ENCODE measurements at regions not wholly inside any gene's neighbourhood (a gene's known extent, or its start where the extent isn't known, plus 50 kb on each side); places are given as distances from the start of the nearest gene placed in this dataset.
"Not testable (repeated sequence)": the region's sequence is repeated elsewhere in the genome, so short reads cannot be mapped to it uniquely, and the experiment has no call there.

DNA sequence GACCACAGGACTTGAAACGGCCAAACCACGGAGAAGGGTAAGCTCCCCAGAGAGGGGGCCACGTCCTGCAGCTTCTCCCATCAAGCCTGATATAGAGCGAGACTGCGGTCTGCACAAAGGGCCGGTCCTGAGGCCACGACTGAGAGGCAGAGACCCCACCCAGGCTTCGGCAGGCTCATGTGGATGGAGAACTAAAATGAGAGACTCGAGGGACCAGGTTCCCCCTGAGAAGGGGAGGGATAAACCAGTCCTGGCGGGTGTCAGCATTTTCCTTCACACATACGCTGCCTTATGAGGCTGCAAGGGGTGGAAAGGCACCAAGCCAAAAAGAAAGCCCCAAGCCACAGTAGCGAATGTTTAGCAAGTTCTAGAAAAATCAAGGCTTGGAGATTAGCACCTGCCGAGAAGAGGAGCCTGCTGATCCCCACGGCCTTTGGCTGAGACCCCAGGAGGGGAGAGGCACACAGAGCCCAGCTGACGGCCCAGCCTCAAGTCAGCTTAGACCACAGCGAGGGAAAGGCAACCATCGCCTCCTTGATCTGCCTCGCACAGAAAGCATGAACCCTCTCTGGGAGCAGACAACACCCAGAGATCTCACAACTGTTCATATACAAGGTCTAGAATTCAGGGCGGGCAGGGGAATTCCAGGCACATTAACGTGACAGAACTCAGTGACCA is 92.6 kb upstream of the RNF32 start:
- DNase-seq (ENCODE audit: low read depth) = no peak

DNA sequence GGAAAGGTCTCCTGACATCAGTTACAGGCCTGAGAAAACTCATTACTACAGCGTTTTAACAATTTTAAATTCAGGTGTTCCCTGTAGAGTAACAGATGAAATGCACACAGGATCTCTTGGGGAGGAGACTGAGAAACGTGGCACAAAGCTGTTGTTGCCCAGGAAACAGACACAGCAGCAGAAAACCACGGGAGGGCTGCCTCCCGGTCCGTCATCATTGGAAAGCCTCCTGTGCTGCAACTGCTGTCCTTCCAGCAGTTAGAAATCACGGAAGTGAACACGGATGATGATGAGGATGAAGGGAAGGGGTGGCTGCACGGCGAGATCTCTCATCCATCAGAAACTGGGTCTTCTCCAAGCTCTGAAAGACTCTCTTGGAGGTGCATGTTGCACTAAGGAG is 94.6 kb upstream of the RNF32 start:
- DNase-seq (ENCODE audit: low read depth) = no peak

DNA sequence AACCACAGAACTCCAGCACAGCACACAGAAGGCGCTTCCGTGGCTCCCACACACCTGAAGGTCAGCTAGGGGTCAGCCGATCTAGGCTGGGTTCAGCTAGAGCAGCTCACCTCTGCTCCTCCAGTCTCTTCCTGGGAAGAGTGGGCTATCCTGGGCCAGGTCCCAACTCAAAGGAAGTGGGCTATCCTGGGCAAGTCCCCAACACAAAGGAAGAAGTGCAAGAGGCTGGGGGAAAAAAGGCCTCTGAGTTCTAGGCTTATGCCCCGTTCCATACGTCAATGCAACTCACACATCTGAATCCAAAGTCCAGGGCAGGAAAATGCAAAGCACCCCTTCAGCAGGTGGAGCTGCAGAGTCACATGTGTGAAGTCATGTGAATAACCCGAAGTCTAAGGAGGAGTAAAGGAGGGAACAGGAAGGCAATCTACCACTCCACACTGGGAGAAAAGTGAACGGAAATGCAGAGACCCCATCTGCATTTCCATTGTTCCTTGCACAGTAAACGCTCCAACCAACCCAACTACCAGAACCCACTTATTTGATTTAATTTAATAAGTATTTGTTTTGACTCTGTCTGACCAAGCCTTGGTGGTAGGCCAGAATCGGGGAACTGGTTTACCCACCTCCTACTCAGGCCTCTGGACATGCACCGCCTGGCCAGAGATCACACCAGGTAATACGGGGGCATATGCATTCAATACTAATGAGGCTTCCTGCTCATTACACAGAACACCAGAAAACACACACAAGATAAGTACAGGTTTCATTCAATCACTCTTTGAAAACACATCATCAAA is 95.5 kb upstream of the RNF32 start:
- DNase-seq (ENCODE audit: low read depth) = no peak

DNA sequence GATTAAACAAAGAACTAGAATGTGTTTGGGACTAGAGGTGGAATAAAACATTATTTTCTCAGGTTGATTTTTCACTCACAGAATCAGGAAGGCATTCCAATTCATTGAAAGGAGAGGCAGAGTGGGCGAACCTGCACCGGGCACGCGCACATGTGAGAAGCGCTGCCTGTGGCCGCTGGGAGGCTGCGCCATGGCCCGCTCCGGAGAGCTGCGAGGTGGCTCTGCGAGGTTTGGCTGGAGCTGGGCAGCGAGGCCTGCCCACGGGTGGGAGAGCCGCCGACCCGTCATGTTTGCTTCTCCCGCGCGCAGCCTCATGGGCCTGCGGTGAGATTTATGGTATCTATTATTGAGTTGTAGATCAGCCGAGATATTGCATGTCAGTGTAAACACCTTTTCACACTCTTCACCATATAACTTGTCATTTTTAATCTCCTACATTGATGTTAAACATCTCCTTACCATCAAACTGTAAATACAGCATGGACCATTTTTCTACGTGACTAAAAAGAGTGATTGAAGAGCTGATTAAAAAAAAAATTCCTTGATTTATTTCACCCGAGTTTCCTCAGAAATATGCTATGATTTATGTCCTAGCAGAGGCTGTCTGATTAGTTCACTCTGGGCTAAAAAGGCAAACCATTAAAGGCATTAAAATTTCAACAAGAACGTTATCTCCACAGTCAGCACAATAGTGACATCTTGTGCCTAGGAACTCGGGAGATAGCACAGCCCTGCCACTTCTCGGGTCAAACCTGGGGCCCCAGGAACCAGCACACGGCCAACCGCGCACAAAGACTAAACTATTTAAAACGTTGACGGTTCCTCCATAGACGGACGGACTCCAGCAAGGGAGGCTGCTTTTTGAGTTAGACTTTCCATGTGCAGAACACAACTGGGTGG is 96.6 kb upstream of the RNF32 start:
- DNase-seq (ENCODE audit: low read depth) = no peak

DNA sequence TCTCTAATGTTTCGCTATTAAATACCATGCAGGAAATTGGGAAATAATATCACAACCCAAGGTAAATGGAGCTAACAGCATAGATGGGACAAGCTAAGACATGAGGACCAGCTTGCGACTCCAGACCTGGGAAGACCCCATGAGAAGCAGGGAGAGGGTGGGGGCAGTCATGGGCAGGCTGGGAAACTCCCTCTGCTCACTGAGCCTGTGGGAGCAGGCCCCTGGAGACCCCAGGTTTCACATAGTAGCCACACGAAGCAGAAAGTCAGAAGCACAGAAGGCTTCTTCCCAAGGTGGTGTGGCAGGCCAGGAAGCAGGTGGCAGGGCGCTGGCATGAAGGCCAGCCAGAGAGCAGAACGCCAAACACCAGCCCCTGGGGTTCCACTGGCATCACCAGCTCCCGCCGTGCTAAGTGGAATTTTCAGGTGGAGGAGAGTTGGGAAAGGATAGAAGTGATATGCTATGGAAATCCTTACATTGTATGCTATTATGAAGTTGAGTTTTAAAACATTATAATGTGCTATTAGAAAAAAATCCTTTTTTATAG is 99.9 kb upstream of the RNF32 start:
- no peak for DNase-seq (ENCODE audit: low read depth)

DNA sequence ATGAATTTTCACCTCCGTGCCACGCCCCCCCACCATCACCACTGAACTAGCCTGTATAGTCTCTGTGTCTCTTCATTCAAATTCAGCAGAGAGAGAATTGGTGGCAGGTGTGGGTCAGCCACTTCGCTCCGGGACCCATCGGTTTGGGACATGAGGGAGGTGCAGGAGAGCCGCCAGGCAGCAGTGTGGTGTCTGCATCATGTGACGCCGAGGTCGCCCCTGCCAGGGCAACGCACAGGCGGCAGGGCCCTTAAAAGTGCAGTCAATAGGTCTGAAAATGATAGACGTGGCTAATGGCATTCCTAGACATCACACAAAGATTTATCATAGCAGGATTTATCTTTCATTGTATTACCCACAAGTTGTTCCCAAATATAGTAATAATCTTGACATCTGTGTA is 100.6 kb upstream of the RNF32 start:
- no peak for DNase-seq (ENCODE audit: low read depth)

DNA sequence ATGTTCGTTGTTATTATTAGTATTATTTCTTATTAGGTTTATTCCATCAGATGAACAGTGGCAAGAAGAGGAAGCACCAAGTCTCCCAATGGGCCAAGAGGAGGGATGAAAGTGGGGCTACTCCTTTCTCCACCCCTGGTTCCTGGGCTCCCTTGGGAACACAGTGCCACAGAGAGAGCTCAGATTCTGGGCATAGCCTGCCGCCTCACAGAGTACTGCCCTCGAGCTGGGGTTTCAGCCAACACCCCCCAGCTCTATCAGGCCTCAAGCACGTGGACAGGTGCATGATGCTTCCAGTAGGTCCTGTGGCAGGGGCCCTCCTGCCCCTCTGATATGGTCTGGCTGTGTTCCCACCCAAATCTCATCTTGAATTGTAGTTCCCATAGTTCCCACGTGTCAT is 103.6 kb upstream of the RNF32 start:
- no peak for DNase-seq (ENCODE audit: low read depth)

DNA sequence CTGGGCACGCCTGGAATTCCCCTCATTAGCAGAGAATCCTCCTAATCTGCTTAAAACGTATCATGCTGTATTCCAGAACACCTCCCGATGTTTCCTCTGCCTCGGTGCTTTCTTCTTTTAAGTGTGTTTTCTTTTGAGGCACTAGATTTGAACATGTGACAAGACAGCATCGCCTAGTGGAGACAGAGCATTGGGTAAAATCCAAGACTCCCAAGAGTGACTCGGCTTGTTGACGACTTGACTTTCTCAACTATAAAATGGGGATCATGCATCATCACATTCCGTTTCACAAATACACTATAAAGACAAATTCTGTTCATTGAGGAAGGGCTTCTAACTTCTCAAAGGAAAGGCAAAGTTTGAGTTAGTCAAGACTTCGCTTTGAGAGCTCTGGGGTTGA is 105.6 kb upstream of the RNF32 start:
- no peak for DNase-seq (ENCODE audit: low read depth)

DNA sequence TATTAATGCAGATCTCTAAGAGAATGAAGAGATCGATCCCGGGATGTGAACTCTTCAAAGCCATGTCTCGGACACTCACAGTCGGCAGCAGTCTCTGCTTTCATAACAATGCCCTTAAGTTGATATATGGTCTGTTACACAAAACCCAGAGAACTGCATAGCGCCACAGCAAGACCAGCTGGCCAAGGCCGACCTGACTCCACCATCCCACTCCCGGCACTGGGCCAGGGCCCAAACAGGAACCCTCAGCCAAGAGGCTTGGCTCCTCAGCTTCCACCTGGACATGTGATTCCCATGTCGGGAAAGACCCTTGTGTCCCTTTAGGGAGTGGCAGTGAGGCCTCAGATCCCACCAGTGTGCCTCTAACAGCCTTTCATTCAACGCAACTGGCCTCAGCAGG is 106.6 kb upstream of the RNF32 start:
- no peak for DNase-seq (ENCODE audit: low read depth)

DNA sequence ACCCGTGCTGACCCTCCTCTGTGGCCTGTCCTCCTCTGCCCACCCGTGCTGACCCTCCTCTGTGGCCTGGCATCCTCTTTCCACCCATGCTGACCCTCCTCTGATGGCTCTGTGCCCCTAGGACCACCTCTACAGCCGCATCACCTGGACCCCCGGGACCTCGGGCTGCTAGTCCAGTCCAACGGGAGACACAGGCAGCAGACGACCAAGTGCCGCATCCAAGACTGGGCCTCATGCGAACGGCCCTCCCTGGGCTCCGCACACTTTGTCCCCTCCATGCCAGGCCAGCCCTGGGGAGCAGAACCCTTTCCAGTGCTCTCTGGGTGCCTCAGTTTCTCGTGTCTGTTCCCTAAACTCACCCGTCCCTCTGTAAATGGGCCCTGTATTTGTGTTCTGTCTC is 107.2 kb upstream of the RNF32 start:
- no peak for DNase-seq (ENCODE audit: low read depth)

DNA sequence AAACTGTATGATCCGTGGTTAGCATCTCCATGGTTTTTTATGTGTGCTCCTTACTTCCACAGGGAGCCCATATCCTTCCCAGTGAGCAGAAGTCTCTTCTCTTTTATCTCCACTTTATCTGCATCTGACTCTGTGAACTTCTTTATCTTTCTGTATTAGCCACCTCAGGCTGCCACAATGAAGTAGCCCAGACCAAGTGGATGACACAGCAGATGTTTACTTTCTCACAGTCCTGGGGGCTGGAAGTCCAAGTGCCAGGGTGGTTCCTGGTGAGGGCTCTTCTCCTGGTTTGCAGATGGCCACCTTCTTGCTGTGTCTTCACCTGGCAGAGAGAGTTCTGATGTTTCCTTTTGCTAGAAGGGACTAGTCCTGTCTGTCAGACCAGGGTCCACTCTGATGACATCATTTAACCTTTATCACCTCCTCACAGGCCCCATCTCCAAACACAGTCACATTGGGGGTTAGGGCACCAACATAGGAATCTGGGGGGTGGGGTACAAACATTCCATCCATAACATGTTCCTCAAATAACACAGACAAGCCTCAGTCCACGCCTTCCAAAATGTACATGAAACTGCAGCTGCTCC is 108.5 kb upstream of the RNF32 start:
- DNase-seq (ENCODE audit: low read depth) = no peak

DNA sequence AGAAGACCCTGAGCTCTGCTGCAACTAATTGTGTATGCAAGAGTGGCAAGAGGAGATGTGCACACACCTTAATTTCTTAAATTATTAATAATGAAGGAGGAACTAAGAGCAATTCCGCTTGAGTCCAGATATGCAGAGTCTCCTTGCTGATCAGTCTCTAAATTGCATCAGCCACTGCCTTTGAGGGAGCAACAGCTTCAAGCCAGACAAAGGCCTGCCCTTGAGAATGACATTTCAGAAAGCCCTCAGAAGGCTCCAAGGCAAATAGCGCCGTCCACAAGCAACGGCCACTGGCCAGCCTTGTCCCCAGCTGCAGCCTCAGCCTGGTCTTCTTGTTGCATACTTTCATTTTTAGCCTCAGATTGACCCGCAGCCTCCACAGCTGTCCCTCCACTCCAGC is 110.6 kb upstream of the RNF32 start:
- DNase-seq (ENCODE audit: low read depth) = no peak

DNA sequence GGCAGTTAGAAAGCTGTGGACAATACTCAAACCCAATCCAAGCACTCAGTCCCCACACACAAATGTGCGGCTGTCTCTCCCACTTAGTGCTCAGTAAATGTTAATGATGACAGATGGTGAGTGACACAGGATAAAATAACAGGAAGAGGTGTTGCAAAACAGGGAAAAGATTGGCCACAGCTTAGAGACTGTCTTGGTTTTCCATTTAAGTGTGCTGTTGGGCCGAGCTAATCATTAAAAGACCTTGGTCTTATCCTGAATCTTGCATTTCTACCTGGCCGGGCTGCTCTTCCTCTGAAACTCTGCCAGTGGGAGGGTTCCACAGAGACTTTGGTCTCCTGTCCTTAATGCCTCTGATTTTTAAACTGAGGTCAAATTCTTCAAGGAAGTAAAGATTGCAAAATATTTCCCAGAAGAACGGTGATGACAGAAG is 113.1 kb upstream of the RNF32 start:
- no peak for DNase-seq (ENCODE audit: low read depth)

DNA sequence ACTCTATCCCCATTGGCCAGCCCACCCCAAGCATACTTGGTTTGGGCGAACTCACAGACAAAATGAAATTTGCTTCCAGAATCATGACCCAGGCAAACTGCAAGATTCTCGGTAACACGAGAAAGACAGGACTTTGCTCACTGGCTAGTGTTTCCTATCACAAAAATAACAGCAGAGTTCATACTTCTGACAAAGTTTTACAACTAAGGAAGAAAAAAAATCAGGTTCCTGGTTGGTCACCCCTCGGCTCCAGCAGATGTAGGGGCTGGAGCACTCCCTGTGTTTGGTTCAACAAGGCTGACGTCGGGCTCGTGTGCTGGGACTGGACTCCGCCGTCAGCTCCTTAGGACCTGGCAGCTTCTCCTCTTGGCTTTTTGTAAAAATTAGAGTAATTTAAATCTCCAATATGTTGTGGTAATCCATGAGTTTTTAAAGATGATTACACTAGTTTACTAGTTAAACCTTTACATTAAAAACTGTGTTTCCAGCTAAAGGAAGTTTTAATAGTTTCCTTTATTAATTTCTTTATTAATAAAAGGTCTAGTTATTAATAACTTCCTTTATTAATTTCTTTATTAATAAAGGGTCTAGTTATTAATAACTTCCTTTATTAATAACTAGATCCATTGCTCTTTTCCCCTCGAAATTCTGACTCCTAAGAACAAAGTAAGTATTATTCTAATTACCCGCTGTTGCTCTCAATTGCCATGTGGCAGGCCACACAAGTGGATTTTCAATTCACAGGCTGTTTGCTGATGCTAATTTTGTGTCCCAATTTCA is 115.6 kb upstream of the RNF32 start:
- no peak for DNase-seq (ENCODE audit: low read depth)

DNA sequence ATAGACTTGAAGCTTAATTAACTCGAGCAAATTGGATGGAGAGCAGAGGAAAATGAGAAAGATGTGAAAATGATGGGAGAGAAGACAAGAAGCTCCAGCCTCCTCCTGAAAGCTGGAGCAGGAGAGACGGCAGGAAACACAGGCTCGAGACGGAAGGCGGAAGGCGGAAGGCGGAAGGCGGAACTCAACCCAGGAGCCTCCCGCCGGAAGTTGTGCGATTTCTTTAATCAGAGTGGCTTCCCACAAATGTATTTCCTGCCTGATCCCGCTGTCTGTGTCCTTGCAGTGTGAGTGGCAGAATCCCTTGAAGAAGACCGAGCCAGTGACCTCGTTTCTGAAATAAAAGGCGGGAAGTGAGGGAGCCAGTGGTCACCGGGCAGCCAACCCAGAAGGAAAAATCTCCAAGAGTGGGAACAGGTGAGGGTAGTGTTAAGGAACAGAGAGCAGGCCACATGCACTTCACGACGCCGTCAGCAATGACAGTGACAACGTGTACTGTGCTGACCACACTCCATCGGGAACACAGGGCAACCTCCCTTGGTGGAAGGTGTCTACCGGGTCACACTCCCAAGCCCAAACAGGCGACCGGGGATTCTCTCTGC is 117.0 kb upstream of the RNF32 start:
- no peak for DNase-seq (ENCODE audit: low read depth)

DNA sequence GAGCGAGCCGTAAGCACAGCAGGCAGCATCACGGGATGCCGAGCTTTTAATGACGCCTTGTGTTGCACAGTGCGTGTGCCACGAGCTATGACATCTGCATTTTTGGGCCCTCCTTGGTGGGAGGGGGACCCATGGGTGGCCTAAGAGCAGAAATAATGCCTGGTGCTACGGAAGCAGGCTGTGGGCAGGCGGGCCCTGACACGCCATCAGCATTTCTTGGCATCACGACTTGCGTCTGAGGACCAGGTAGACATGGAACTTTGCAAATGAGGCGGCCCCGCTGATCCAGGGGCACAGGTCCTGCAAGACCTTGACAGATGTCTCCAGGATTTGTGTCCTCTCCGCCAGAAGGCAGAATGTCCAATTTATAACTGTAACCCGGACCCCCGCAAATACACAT is 117.8 kb upstream of the RNF32 start:
- no peak for DNase-seq (ENCODE audit: low read depth)

DNA sequence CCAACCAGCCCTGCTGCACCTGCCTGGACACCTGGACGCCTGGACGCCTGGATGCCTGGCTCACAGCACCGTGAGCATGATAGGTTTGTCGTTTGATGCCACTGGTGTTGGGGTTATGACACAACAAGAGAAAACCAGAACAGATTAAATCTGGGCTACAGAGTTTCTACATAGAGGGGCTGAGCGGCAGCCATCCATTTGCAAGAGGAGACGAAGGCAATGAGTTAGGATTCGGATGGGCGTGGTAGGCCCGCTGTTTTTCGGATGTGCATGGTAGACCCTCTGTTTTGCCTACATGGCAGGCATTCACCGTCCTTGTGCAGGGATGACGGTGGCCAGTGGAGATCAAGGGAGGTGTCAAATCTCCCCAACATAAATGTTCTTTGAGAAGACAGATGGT is 121.5 kb upstream of the RNF32 start:
- DNase-seq (ENCODE audit: low read depth) = no peak

DNA sequence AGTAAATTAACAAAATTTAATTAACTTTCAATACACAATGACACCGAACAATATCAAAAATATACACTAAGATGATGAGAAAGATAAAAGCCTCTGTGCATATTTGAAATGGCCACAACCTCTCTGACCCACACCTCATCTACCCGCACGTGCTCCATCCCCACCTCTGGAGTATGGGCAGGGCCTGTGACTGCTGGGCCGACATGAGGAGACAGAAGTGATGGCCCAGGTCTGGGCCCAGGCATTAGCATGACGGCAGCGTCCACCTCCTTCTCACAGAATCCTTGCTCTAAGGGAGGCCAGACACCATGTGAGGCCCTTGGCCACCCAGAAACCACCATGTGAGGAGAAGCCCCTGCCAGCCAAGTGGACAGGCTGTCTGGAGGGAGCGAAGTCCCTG is 122.1 kb upstream of the RNF32 start:
- no peak for DNase-seq (ENCODE audit: low read depth)

DNA sequence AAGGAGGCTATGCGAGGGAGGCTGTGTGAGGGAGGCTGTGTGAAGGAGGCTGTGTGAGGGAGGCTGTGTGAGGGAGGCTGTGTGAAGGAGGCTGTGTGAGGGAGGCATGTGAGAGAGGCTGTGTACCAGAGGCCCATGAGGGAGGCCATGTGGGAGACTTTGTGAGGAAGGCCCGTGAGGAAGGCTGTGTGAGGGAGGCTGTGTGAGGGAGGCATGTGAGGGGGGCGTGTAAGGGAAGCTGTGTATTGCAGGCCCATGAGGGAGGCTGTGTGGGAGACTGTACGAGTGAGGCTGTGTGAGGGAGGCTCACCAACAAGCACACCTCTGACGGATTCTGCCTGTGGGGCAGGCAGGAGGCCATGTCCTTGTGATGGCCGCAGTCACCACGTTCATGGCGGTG is 122.7 kb upstream of the RNF32 start:
- DNase-seq (ENCODE audit: low read depth) = not testable (repeated sequence)

DNA sequence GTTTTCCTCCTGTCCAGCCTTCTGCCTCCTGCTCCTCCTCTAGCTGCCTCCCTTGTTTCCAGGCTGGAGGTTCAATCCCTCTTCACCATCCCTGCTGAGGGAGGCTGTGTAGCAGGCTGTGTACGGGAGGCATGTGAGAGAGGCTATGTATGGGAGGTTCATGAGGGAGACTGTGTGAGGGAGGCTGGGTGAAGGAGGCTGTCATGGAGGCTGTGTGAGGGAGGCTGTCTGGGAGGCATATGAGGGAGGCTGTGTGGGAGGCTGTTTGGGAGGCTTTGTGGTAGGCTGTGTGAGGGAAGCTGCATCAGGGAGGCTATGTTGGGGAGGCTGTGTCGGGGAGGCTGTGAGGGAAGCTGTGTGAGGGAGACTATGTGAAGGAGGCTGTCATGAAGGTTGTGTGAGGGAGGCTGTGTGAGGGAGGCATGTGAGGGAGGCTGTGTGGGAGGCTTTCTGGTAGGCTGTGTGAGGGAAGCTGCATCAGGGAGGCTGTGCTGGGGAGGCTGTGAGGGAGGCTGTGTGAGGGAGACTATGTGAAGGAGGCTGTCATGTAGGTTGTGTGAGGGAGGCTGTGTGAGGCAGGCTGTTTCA is 123.7 kb upstream of the RNF32 start:
- DNase-seq (ENCODE audit: low read depth) = no peak

Measured in non-pigmented ciliary epithelial cell (primary cell).